AG04449 (cell line): ENCODE measurements at regions not wholly inside any gene's neighbourhood (a gene's known extent, or its start where the extent isn't known, plus 50 kb on each side); places are given as distances from the start of the nearest gene placed in this dataset.
"Not testable (repeated sequence)": the region's sequence is repeated elsewhere in the genome, so short reads cannot be mapped to it uniquely, and the experiment has no call there.

ENCODE experiments used
- CTCF ChIA-PET: fragments of 350-600 bp; formaldehyde crosslinking; extraction: SDS; loops from one replicate; lab custom pipeline; 2021; ENCODE audit warnings: antibody characterized with exemption; lab: Yijun Ruan, JAX
- POLR2A ChIA-PET: fragments of 400-600, 350-600 bp; formaldehyde crosslinking; extraction: SDS; loops from one replicate; lab custom pipeline; 2020; ENCODE audit warnings: antibody characterized with exemption, inconsistent platforms; lab: Yijun Ruan, JAX
- DNase-seq: peaks from one replicate; pipeline ENCODE4 v3.0.0-alpha.2; 2010; ENCODE audit warnings: low read depth, low spot score
- H3K4me3 ChIP-seq: 2 replicates; pipeline ENCODE4 v1.5.1; 2011; ENCODE audit warnings: low read depth, mild to moderate bottlenecking, control low read depth, low read length
- TF ChIP-seq, protein P1 (sequence below): IDR thresholded peaks from one replicate; pipeline ENCODE4 v1.5.1; 2011; ENCODE audit warnings: mild to moderate bottlenecking, moderate library complexity, low read length, control low read depth, inconsistent platforms; ENCODE audit not compliant: insufficient read depth; ENCODE audit errors: missing control alignments

- TF ChIP-seq, protein P1, sequence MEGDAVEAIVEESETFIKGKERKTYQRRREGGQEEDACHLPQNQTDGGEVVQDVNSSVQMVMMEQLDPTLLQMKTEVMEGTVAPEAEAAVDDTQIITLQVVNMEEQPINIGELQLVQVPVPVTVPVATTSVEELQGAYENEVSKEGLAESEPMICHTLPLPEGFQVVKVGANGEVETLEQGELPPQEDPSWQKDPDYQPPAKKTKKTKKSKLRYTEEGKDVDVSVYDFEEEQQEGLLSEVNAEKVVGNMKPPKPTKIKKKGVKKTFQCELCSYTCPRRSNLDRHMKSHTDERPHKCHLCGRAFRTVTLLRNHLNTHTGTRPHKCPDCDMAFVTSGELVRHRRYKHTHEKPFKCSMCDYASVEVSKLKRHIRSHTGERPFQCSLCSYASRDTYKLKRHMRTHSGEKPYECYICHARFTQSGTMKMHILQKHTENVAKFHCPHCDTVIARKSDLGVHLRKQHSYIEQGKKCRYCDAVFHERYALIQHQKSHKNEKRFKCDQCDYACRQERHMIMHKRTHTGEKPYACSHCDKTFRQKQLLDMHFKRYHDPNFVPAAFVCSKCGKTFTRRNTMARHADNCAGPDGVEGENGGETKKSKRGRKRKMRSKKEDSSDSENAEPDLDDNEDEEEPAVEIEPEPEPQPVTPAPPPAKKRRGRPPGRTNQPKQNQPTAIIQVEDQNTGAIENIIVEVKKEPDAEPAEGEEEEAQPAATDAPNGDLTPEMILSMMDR, result no peak
- no peak for DNase-seq
- CTCF ChIA-PET, result no interaction called here
- no peak overlapping the region for H3K4me3 ChIP-seq
- POLR2A ChIA-PET, result no interaction called here
These were observed 79.3 kb upstream of the ACBD5 start for GRCh38 chr10:27319752-27320431.

- H3K4me3 ChIP-seq, CTCF ChIA-PET, DNase-seq, POLR2A ChIA-PET: not testable (repeated sequence)
These were observed 78.5 kb upstream of the ACBD5 start for GRCh38 chr10:27319139-27319538.

DNA sequence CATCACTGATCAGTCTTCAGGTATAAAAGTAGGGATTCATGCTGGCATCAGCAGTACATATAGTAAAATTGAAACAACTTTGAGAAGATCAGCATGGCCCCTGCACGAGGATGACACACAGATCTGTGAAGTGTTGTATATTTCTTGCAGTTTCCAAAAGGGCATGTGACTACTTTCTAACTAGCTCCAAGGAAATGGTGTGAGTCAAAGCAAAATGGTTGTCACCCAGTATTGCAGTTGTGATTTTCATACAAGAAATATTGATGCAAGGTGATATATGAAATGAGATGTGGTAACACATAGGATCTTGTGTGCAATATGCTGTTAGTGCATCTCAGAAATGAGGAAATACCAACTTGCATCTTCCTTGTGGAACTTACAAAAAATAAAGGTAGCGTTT lies 74.5 kb upstream of the ACBD5 start:
- POLR2A ChIA-PET, H3K4me3 ChIP-seq, CTCF ChIA-PET, DNase-seq: not testable (repeated sequence)

GRCh38 chr10:27313586-27313985 lies 73.0 kb upstream of the ACBD5 start:
- CTCF ChIA-PET, DNase-seq, POLR2A ChIA-PET, H3K4me3 ChIP-seq: not testable (repeated sequence)

DNA sequence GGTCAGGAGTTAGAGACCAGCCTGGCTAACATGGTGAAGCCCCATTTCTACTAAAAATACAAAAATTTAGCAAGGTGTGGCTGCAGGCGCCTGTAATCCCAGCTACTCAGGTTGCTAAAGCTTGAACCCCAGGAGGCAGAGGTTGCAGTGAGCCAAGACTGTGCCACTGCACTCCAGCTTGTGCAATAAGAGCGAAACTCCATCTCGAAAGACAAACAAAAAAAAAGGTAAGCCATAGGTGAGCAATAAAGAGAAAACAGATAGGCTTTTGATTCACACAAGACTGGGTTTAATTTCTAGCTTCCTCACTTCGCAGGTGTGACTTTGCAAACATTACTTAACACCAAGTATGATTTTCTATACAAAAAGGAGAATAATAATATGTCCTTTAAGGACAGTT lies 72.3 kb upstream of the ACBD5 start:
- ChIA-PET CTCF (no interaction called here), POLR2A (no interaction called here)
- H3K4me3 ChIP-seq, result no peak overlapping the region
- DNase-seq, result no peak
- TF ChIP-seq, protein P1, result no peak

GRCh38 chr10:27311809-27312208 lies 71.2 kb upstream of the ACBD5 start:
- H3K4me3 ChIP-seq, POLR2A ChIA-PET, CTCF ChIA-PET, DNase-seq: not testable (repeated sequence)

DNA sequence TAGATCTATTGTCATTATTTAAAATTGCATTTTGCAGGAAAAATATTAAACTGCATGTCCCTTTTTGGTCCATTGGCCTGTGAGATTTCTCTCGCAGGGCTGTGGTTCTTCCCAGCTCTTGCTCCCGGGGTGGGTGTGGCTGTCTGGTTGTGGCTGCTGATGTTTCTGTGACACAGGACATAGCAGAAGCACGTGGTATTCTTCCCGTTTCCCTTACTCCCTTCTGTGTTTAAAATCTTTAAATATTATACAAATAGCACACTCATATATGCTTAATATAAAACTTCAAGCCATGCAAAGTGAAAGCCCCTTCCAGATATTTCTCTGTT lies 57.9 kb upstream of the ACBD5 start:
- CTCF ChIA-PET, POLR2A ChIA-PET, H3K4me3 ChIP-seq, DNase-seq: not testable (repeated sequence)

DNA sequence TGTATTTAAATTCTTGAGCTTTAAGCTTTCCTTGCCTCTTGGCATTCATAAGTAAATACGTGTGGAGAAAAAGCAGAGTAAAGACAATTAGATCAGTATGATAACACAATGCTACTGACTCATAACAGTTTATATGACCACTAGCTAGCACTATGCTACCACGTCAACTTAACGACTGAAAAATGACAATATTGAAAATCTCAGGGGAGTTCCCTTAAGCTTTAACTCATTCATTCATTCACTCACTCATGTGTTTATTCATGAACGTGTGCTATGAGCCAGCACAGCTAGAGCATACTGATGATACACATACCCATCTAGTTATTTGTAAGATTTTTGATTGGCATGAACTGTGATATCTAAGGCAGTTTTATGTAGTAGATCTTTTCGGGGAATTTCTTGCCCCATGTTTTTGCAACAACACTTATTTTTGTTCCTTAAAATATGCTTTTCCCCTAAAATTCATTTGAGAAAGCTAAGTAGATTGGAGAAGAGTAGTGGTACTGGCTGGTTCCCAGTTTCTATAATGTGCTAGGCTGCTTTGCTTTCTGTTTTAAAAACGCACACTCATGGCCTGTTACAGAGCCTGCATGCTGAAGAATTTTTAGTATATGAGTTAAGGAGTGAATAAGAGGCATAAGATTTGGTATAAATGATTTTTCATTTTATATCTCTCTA lies 57.4 kb upstream of the ACBD5 start:
- CTCF ChIA-PET, result no interaction called here
- no peak overlapping the region for H3K4me3 ChIP-seq
- POLR2A ChIA-PET, result no interaction called here

DNA sequence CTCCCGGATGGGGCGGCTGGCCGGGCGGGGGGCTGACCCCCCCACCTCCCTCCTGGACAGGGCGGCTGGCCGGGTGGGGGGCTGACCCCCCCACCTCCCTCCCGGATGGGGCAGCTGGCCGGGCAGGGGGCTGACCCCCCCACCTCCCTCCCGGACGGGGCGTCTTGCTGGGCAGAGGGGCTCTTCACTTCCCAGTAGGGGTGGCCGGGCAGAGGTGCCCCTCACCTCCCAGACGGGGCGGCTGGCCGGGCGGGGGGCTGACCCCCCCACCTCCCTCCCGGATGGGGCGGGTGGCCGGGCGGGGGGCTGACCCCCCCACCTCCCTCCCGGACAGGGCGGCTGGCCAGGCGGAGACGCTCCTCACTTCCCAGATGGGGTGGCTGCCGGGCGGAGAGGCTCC lies 55.7 kb upstream of the ACBD5 start:
- CTCF ChIA-PET, H3K4me3 ChIP-seq, DNase-seq, POLR2A ChIA-PET: not testable (repeated sequence)

More for the DNA sequence above, 57.4 kb upstream of the ACBD5 start:
- DNase-seq, result no peak
- TF ChIP-seq, protein P1, result no peak

- H3K4me3 ChIP-seq, CTCF ChIA-PET, DNase-seq, POLR2A ChIA-PET: not testable (repeated sequence)
These were observed 50.8 kb upstream of the ACBD5 start for GRCh38 chr10:27291253-27291895.
